Stimulated activated CD8-positive, alpha-beta memory T cell treated with anti-CD3 and anti-CD28 coated beads, Interleukin-4, amount 100 ng/mL, for 1 hour (primary cell): ENCODE measurements at regions not wholly inside any gene's neighbourhood (a gene's known extent, or its start where the extent isn't known, plus 50 kb on each side); places are given as distances from the start of the nearest gene placed in this dataset.
"Not testable (repeated sequence)": the region's sequence is repeated elsewhere in the genome, so short reads cannot be mapped to it uniquely, and the experiment has no call there.

ENCODE experiments used
- DNase-seq, 2 donors: peaks; one replicate each; pipeline ENCODE4 v3.0.0-alpha.2; 2020; ENCODE audit warnings: low read depth in 2 of 2, low spot score in 1 of 2

DNA sequence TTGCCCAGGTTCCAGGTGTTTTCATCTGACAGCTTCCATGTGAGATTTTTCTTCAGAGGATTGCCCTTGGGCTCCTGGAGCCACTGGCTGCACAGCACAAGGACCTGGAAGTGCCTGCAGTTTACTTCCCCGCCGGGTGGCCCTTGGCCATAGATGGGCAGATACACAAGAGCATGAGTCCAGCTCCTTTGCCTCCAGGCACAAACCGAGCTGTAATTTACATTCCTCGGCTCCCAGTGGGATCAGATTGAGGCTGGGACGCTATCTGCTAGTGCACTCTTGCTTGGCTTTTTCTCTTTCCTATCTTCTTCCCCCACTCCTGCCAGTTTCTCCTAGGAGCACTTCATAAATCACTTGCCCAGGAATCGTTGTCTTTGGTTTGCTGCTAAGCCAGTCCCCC, 85.4 kb upstream of the RALY start:
- no peak for DNase-seq

GRCh38 chr20:33908868-33909267, 84.8 kb upstream of the RALY start:
- no peak for DNase-seq

GRCh38 chr20:33909331-33909921, 84.3 kb upstream of the RALY start:
- DNase-seq = no peak

GRCh38 chr20:33910056-33910455, 83.7 kb upstream of the RALY start:
- DNase-seq = no peak

GRCh38 chr20:33910529-33911327, 83.0 kb upstream of the RALY start:
- no peak for DNase-seq

DNA sequence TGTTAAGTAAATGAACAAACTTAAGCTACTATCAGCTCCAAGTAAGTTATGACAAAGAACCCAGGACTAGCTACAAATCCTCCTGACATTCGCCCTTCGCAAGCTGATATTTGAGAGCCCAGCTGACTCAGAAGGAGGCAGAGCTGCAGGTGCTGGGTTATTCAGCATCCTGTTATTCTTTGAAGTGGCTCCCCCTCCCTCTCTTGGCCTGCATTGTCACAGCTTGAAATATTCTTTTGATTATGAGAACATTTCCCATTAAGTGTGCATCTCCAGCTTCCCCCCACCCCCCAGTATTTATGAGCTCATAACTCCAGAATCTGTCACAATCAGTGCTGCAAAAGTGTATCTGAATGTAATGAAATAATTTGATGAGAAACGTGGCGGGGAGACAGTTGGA, 78.8 kb upstream of the RALY start:
- DNase-seq = no peak

GRCh38 chr20:33915726-33916331, 77.9 kb upstream of the RALY start:
- peak in 1 of 2 donors; percentile 35 for DNase-seq

DNA sequence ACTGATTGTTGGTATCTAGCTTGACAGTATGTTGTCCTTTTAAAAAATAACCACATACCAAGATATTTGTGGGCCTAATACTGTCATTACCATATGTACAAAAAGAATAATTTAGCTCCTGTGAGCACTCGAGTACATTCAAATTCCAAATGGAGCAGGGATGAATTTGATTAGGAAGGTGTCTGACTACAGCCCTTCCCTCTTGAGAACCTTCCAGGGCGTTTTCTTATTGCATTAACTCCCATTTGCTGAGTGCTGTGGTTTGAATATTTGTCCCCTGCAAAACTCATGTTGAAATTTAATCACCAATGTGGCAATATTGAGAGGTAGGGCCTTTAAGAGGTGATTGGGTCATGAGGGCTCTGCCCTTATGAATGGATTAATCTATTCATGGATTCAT, 76.9 kb upstream of the RALY start:
- DNase-seq = no peak

DNA sequence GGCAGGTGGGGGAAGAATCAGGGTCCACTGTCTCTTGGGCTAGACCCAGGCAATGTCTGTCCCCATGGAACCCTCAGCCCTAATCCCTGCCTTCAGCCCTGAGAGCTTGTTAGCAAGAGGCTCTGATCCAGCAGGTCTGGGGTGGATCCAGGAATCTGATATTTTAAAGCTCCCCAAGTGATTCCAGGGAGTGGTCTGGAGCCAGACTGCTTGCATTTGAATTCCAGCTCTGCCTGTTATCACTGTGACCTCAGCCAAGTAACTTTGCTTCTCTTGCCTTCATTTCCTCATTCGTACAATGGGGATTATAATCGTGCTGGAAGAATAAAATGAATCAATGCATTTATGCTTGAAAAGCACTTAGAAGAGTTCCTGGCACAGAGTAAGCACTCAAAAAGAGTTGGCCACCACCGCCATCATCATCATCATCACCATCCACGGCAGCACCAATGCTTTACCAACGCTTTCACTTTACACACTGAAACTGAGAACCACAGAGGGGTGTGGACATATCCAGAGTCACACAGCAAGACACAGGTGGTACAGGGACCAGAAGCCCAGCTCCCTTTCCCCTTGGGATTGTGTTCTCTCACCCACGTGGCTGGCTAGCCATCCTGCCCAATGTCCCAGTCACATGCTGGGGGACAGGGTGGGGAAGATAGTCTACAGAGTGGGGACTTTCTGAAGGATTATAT, 75.7 kb upstream of the RALY start:
- no peak for DNase-seq

- DNase-seq = no peak
Observed at GRCh38 chr20:33918662-33919061, 75.0 kb upstream of the RALY start.

GRCh38 chr20:33919653-33920052, 74.1 kb upstream of the RALY start:
- DNase-seq = no peak

- no peak for DNase-seq
Observed at GRCh38 chr20:33922224-33922623, 71.5 kb upstream of the RALY start.

GRCh38 chr20:33923740-33924139, 70.0 kb upstream of the RALY start:
- DNase-seq = no peak

GRCh38 chr20:33925867-33926266, 67.8 kb upstream of the RALY start:
- no peak for DNase-seq

DNA sequence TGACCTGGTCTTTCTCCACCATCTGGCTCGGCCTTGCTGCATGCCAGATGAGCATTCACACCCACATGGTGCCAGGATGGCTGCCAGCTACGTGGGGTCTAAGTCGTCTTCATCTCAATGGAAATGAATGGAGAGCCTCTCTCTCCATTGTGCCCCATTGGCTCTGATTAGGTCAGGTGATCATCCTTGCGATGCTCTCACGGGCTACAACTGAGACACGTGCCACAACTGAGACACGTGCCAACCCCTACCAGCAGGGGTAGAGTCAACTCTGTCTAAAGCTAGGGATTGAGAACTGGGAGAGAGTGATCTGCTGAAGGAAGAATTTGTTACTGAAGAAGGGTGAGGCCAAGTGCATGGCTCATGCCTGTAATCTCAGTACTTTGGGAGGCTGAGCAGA, 67.3 kb upstream of the RALY start:
- DNase-seq = no peak

GRCh38 chr20:33927724-33928123, 66.0 kb upstream of the RALY start:
- no peak for DNase-seq

GRCh38 chr20:33929917-33930316, 63.8 kb upstream of the RALY start:
- no peak for DNase-seq

DNA sequence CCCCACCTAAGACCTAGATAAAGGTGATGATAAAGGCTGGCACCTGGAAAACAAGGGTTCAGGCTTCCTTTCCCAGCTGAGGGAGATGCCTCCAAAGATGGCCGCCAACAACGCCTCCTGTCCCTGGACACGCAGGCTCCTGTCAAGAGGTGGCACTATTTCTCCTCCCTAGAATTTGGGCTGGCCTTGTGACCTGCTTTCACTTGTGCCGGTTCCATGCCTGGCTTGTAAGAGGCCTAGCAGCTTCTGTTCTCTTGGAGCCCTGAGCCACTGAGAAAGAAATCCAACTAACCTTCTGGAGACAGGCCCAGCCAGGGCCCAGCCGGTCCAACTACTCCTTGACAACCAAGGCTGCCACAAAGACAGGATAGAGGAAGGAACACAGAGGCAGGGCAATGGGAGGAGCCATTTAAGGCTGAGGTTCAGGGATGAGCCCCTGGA, 60.2 kb upstream of the RALY start:
- peak in 1 of 2 donors; percentile 27 for DNase-seq

- DNase-seq = no peak
Observed at GRCh38 chr20:33936656-33937055, 57.1 kb upstream of the RALY start.

- not testable (repeated sequence) for DNase-seq
Observed at GRCh38 chr20:33939031-33939430, 54.7 kb upstream of the RALY start.

DNA sequence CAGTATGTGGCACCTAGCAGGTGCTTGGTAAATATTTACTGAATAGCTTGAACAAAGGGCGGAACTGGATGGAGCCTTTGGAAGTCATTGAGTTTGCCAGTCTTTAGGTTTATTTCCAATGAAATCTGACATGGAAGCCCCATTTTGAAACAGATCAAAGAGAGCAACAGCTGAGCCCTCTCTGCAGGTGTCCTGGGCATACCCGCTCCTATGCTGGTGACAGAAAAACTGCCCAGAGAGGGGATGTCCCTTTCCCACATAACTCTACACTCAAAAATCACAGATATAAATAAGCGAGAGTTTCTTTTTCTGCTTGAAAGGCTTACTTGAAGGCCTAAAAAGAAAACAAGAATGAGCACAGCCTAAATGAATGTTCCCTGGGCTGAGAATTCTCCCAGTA, 53.0 kb upstream of the RALY start:
- DNase-seq = no peak
